HG02981 (cell line): ENCODE measurements at regions not wholly inside any gene's neighbourhood (a gene's known extent, or its start where the extent isn't known, plus 50 kb on each side); places are given as distances from the start of the nearest gene placed in this dataset.

Experiments
- ATAC-seq: cut with Tn5 transposase; IDR thresholded peaks from one replicate; pipeline ENCODE4 v1.9.1; 2021; ENCODE audit warnings: mild to moderate bottlenecking, moderate library complexity; ENCODE audit not compliant: unreplicated experiment

GRCh38 chr16:7979448-7980132 is 610.7 kb downstream of the TMEM114 start:
- ATAC-seq, result no peak

GRCh38 chr16:7976563-7976962 is 613.7 kb downstream of the TMEM114 start:
- ATAC-seq, result no peak

- ATAC-seq, result no peak
These were observed 614.2 kb downstream of the TMEM114 start for GRCh38 chr16:7976125-7976524.

GRCh38 chr16:7967996-7968509 is 622.3 kb downstream of the TMEM114 start:
- ATAC-seq, result no peak

GRCh38 chr16:7964744-7965143 is 625.6 kb downstream of the TMEM114 start:
- ATAC-seq, result no peak

GRCh38 chr16:7964167-7964566 is 626.1 kb downstream of the TMEM114 start:
- no peak for ATAC-seq

DNA sequence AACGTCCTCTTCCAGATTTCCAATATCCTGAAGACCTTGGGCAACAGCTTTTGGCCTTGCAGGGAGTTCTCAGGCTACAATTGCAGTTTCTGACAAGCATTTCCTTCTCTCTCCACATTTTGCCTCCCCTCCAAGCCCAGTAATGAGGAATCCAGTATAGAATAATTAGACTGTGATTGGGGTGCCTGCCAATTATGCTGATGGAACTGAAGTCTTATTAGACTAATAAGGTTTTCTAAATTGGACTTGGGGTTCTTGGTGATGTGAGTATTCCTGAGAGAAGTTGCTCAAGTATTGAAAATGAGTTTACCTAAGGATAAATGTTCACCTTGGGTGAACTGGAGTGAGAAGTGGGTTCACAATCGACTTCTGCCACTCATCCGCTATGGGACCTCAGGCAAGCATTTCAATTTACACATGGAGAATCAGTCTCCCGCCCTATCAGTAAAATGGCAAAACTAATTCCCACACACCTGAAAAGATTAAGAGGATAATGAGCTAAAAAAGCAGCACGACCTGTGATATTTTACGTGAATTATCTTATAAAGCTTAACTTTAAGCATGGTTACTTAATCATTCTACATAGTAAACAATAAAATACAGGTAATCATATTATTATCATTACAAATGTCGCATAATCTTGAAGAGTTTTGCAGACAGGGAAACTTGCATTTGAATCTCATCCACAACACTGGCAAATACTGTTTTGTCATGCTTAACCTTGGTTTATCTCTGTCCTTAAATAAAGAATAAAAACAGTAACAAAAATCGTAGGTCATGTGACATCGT is 628.0 kb downstream of the TMEM114 start:
- ATAC-seq, result no peak

GRCh38 chr16:7957151-7957550 is 624.5 kb downstream of the RBFOX1 start:
- no peak for ATAC-seq

GRCh38 chr16:7953360-7953759 is 620.7 kb downstream of the RBFOX1 start:
- ATAC-seq, result no peak

DNA sequence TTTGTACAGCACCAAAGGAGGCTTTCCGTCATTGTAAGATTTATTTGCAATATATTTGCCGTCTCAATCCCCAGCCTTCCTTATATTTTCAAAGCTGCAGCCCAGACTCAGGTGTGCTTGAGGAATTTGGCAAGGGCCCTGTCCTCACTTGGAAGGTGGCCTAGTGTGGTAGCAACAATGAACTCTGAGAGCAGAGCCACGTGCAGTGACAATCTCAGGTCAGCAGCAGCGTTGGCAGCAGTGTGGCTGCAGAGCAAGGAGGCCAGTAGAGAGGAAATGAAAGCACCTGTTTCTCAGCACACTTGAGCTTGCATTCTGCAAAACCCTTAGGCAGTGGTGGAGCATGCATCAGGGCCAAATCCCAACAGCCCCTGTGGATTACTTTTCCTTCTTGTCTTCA is 613.5 kb downstream of the RBFOX1 start:
- no peak for ATAC-seq

- ATAC-seq, result no peak
These were observed 605.5 kb downstream of the RBFOX1 start for GRCh38 chr16:7938175-7938574.

DNA sequence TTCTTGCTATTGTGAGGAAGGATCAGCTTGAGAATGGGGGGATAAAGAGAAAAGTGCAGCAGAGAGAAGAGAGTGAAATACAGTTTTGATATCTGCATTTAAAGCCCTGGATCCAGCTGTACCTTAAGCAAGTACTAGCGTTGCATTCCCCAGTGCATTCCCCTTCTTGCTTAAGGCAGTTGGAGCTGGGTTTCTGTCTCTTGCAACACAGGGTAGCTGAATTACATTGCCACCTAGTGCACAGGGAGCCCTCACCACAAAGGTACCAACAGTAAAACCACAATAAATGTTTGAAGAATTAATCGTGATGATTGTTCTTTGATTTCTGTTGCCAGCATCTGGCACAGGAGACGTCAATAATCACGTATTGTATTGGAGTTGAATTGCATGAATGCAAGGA is 588.7 kb downstream of the RBFOX1 start:
- no peak for ATAC-seq

- no peak for ATAC-seq
These were observed 587.1 kb downstream of the RBFOX1 start for GRCh38 chr16:7919782-7920181.

GRCh38 chr16:7914748-7915147 is 582.1 kb downstream of the RBFOX1 start:
- ATAC-seq, result no peak

DNA sequence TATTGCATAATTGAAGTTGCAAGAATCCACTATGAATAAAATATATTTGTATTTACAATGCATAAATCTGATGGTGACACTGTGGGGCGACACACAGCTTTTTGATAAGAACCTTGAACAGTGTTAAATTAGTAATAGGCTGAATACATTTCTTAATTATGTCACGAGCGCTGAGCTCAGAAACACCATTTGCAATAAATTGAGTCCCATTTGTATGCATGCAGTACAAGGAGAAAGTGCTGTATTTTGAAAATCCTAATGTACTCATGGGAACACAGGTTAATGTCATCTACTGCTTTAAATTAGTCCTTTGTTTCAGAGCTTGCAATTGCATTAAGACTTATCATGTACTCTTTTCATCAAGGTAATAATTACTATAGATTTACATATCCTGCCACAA is 579.5 kb downstream of the RBFOX1 start:
- no peak for ATAC-seq

DNA sequence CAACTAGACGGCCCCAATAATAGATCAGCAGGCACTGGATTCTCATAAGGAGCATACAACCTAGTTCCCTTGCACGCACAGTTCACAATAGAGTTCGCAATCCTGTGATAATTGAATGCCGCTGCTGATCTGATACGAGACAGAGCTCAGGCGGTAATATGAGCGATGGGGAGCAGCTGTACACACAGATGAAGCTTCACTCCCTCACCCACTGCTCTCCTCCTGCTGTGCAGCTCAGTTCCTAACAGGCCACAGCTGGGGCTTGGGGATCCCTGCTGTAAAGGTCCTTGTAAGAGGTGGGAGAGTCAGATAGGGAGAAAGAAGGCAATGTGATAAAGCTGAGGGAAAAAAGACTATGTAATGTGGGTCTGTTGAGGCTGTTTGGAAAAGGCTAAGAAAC is 577.5 kb downstream of the RBFOX1 start:
- ATAC-seq, result no peak

GRCh38 chr16:7888411-7888810 is 555.8 kb downstream of the RBFOX1 start:
- ATAC-seq, result no peak

DNA sequence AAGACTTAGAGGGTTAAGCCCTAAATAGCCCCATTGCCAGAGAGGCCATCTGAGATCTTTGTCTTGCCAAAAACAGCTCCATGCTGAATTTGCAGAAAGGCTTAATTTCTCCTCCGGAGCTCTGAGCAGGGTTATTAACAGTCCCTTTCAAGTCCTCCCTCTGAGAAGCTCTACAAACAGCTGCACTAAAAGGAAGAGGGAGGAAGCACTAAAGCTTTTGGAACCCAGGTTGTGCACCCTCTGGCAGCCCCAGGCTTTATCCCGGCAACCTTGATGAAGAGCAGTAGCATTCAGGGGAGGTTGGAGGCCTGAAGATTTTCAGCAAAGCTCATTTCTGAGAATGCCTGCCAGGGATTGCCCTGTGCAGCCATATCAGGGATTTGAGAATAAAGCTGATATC is 554.7 kb downstream of the RBFOX1 start:
- ATAC-seq, result no peak

- ATAC-seq, result no peak
These were observed 539.3 kb downstream of the RBFOX1 start for GRCh38 chr16:7871979-7872378.

- no peak for ATAC-seq
These were observed 538.7 kb downstream of the RBFOX1 start for GRCh38 chr16:7871371-7871770.

DNA sequence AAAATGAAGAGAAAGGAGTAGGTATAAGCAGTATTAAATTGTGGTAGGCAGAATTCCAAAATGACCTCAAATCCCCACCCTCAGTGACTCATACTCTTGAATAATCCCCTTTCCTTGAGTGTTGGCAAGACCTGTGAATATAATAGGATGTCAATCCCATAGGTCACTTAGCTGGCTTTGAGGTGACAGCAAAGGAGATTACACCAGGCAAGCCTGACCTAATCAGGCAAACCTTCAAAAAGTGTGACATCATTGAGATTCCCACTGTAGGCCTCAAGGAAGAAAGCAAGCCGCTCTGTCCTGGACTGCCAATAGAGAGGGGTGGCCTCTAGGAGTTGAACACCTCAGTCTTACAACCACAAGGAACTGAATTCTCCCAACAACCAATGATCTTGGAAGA is 535.2 kb downstream of the RBFOX1 start:
- no peak for ATAC-seq

DNA sequence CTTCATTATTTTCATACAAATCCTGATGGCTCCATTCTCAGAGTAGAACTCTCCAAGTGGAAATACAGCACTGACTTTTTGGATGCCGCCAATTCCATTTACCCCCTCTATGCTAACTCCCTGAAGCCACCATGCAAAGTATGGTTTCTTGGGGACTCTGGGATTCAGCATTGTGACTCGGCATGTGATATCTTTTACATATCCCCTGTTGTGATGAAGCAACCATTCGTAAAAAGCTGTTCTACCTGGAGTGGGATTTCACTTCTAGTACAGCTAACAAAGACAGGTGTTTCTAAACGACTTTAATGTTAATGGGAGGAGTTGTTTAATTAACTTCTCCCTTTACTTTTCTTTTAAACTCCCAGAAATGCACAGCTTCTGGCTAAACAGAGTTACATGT is 533.5 kb downstream of the RBFOX1 start:
- no peak for ATAC-seq
